ENCODE measurements at regions not wholly inside any gene's neighbourhood (a gene's known extent, or its start where the extent isn't known, plus 50 kb on each side); places are given as distances from the start of the nearest gene placed in this dataset.

DNA sequence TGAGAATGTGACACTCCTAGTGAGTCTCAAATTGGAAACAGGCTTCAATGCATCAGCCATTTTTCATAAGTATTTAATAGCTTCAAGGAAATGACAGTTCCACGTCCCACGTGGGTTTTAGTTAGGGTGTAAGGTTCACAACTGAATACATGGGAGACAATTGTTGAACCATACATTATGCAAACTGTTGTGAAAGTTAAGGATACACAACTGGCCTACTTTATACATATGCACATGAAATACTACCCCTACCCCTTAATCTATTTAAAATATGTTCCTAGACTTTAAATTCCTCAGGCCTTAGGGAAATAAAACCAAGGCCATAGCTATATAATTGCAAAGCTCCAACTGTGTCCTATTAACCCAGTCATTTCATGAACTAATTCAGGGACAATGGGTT is 436.1 kb downstream of the BTBD3 start:
- Mint-ChIP-seq H3K9me3 (peaks cover 6% of the 10 kb centered on the region), H3K27ac (no peak overlapping the region), H3K27me3 (no peaks in the 10 kb centered on the region), H3K4me3 (no peak overlapping the region), H3K36me3 (ENCODE audit: low read depth) (no peaks in the 10 kb centered on the region), H3K4me1 (ENCODE audit: low read depth) (no peaks in the 10 kb centered on the region)
- intact Hi-C loops (cut with micrococcal nuclease), result no loop called here

DNA sequence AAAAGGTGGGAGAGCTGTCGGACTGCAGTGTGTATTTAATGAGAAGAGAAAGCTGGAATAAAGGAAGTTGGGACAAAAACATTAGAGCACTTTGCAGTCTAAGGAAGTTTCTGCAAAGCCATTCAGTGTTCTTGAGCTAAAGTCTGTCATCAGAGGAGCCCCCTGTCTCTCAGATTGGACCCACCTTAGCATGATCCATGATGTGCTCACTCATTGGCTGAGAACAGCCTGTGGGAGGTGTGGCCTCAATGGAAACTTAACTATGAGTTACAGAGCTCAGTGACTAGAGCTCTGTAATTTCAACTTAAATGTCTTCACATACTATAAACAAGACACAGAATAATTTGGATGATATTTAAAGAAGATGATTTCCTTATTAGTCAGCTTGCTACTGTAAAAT is 437.0 kb downstream of the BTBD3 start:
- H3K9me3 Mint-ChIP-seq, result peaks cover 9% of the 10 kb centered on the region
- no peak overlapping the region for H3K27ac Mint-ChIP-seq
- no peaks in the 10 kb centered on the region for H3K27me3 Mint-ChIP-seq
- no peak overlapping the region for H3K4me3 Mint-ChIP-seq
- no peaks in the 10 kb centered on the region for H3K4me1 Mint-ChIP-seq (ENCODE audit: low read depth)
- intact Hi-C loops (cut with micrococcal nuclease), result no loop called here
- H3K36me3 Mint-ChIP-seq (ENCODE audit: low read depth), result no peaks in the 10 kb centered on the region

- intact Hi-C loops (cut with micrococcal nuclease), result no loop called here
- Mint-ChIP-seq H3K27ac (no peak overlapping the region), H3K4me1 (ENCODE audit: low read depth) (no peaks in the 10 kb centered on the region), H3K27me3 (no peaks in the 10 kb centered on the region), H3K9me3 (peaks cover 9% of the 10 kb centered on the region), H3K36me3 (ENCODE audit: low read depth) (no peaks in the 10 kb centered on the region), H3K4me3 (no peak overlapping the region)
Observed at GRCh38 chr20:12355185-12355584, 437.5 kb downstream of the BTBD3 start.

GRCh38 chr20:12358006-12358654 is 440.4 kb downstream of the BTBD3 start:
- H3K9me3 Mint-ChIP-seq, result peaks cover 9% of the 10 kb centered on the region
- no peak overlapping the region for H3K4me3 Mint-ChIP-seq
- H3K36me3 Mint-ChIP-seq (ENCODE audit: low read depth), result no peaks in the 10 kb centered on the region

GRCh38 chr20:12358655-12359009 is 440.9 kb downstream of the BTBD3 start:
- Mint-ChIP-seq H3K36me3 (ENCODE audit: low read depth) (no peaks in the 10 kb centered on the region), H3K4me1 (ENCODE audit: low read depth) (no peaks in the 10 kb centered on the region), H3K9me3 (peaks cover 10% of the 10 kb centered on the region), H3K27ac (no peak overlapping the region), H3K4me3 (no peak overlapping the region), H3K27me3 (no peaks in the 10 kb centered on the region)
- intact Hi-C loops (cut with micrococcal nuclease), result no loop called here

More at GRCh38 chr20:12358006-12358654, 440.4 kb downstream of the BTBD3 start:
- Mint-ChIP-seq H3K27me3 (no peaks in the 10 kb centered on the region), H3K27ac (no peak overlapping the region), H3K4me1 (ENCODE audit: low read depth) (no peaks in the 10 kb centered on the region)
- intact Hi-C loops (cut with micrococcal nuclease), result no loop called here

DNA sequence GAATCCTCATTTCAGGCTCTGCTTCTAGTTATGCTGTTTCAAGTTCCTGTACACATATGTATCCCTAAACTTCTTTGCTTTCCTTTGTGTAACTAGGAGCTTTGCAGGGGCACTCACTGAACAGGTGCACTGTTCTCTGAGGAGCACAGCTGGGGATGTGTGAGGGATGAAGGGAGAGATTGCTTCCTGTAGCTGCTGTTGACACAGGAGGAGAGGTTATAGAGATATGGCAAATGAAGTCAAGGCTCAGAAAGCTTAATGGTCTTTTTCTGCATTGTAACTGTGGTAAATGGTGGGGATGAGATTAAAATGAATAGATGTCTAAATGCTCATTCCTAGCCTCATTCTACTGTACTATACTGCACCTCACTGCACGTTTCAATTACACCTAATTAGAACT is 454.3 kb downstream of the BTBD3 start:
- Mint-ChIP-seq H3K36me3 (ENCODE audit: low read depth) (no peaks in the 10 kb centered on the region), H3K4me1 (ENCODE audit: low read depth) (no peaks in the 10 kb centered on the region), H3K27ac (no peak overlapping the region), H3K4me3 (no peak overlapping the region), H3K27me3 (no peaks in the 10 kb centered on the region), H3K9me3 (peaks cover 9% of the 10 kb centered on the region)
- intact Hi-C loops (cut with micrococcal nuclease), result no loop called here

GRCh38 chr20:12372557-12372956 is 454.9 kb downstream of the BTBD3 start:
- intact Hi-C loops (cut with micrococcal nuclease), result no loop called here

GRCh38 chr20:12375967-12376366 is 458.3 kb downstream of the BTBD3 start:
- no peaks in the 10 kb centered on the region for H3K27me3 Mint-ChIP-seq
- no peak overlapping the region for H3K27ac Mint-ChIP-seq
- no peak overlapping the region for H3K4me3 Mint-ChIP-seq
- no peaks in the 10 kb centered on the region for H3K4me1 Mint-ChIP-seq (ENCODE audit: low read depth)
- H3K9me3 Mint-ChIP-seq, result peaks cover 17% of the 10 kb centered on the region
- intact Hi-C loops (cut with micrococcal nuclease), result no loop called here
- H3K36me3 Mint-ChIP-seq (ENCODE audit: low read depth), result no peaks in the 10 kb centered on the region

More at GRCh38 chr20:12372557-12372956, 454.9 kb downstream of the BTBD3 start:
- Mint-ChIP-seq H3K9me3 (peaks cover 9% of the 10 kb centered on the region), H3K4me3 (no peak overlapping the region), H3K27ac (no peak overlapping the region), H3K27me3 (no peaks in the 10 kb centered on the region), H3K36me3 (ENCODE audit: low read depth) (no peaks in the 10 kb centered on the region), H3K4me1 (ENCODE audit: low read depth) (no peaks in the 10 kb centered on the region)

DNA sequence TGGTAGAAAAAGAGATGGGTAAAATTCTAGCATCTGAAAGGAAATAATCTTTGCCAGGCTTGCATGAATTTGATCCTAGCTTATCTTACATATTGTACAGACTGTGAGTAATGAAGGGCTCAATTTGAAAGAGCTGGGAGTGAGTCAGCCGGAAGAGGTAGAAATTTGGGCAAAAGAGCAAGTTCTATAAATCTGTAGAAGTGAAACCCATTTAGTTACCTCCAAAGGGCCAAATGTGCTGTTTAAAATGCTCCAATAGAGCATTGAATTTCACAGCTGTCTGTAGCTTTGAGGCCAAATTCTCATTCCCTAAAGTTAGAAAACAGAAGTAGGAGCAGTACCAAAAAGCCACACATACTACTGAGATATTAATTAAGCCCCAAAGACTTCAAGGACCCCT is 466.1 kb downstream of the BTBD3 start:
- no peaks in the 10 kb centered on the region for H3K36me3 Mint-ChIP-seq (ENCODE audit: low read depth)
- no peaks in the 10 kb centered on the region for H3K27me3 Mint-ChIP-seq
- no peaks in the 10 kb centered on the region for H3K4me1 Mint-ChIP-seq (ENCODE audit: low read depth)
- H3K4me3 Mint-ChIP-seq, result no peak overlapping the region
- intact Hi-C loops (cut with micrococcal nuclease), result no loop called here
- no peak overlapping the region for H3K27ac Mint-ChIP-seq
- peaks cover 32% of the 10 kb centered on the region for H3K9me3 Mint-ChIP-seq

DNA sequence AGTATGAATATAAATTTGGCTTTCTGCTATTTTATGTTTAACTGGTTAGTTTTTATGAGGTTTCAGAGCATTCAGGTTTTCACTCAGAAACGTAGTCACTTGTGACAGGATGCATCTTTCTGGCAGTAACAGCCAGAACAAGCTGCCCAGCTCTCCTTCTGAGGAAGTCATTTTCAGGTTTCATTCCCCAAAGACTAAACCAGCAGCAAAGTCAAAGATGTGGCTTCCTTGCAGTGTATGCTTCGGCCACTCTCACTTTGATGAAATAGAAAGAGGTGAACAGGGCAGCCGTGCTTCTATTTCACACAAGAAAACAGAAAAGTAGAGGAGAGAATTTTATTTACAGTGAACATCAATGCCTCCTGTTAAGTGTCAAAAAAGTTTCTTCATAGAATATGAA is 469.1 kb downstream of the BTBD3 start:
- no peak overlapping the region for H3K27ac Mint-ChIP-seq
- H3K4me3 Mint-ChIP-seq, result no peak overlapping the region
- H3K27me3 Mint-ChIP-seq, result no peaks in the 10 kb centered on the region
- intact Hi-C loops (cut with micrococcal nuclease), result no loop called here
- H3K9me3 Mint-ChIP-seq, result peaks cover 12% of the 10 kb centered on the region
- no peaks in the 10 kb centered on the region for H3K36me3 Mint-ChIP-seq (ENCODE audit: low read depth)
- H3K4me1 Mint-ChIP-seq (ENCODE audit: low read depth), result no peaks in the 10 kb centered on the region

- Mint-ChIP-seq H3K4me1 (ENCODE audit: low read depth) (no peaks in the 10 kb centered on the region), H3K4me3 (no peak overlapping the region), H3K9me3 (peaks cover 8% of the 10 kb centered on the region), H3K27ac (no peak overlapping the region), H3K27me3 (no peaks in the 10 kb centered on the region), H3K36me3 (ENCODE audit: low read depth) (no peaks in the 10 kb centered on the region)
- intact Hi-C loops (cut with micrococcal nuclease), result no loop called here
Observed at GRCh38 chr20:12391099-12391498, 473.4 kb downstream of the BTBD3 start.

DNA sequence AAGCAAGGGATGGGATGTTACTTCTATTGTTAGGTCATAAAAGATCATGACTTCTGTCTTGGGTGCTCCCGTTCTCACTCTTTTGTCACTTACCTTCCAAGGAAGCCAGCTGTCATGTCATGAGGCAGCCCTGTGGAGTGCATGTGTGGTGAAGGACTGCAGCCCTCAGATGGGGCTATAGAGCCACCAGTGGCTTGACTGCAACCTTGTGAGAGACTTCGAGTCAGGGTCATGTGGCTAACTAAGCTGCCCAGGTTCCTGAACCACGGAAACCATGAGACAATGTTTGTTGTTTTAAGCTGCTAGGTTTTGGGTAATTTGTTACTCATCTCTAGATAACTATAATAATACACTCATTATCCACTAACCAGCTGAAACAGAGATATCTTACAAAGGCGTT is 477.1 kb downstream of the BTBD3 start:
- H3K4me1 Mint-ChIP-seq (ENCODE audit: low read depth), result no peaks in the 10 kb centered on the region
- H3K4me3 Mint-ChIP-seq, result no peak overlapping the region
- no peaks in the 10 kb centered on the region for H3K36me3 Mint-ChIP-seq (ENCODE audit: low read depth)
- peaks cover 13% of the 10 kb centered on the region for H3K9me3 Mint-ChIP-seq
- no peaks in the 10 kb centered on the region for H3K27me3 Mint-ChIP-seq
- H3K27ac Mint-ChIP-seq, result no peak overlapping the region
- intact Hi-C loops (cut with micrococcal nuclease), result no loop called here

DNA sequence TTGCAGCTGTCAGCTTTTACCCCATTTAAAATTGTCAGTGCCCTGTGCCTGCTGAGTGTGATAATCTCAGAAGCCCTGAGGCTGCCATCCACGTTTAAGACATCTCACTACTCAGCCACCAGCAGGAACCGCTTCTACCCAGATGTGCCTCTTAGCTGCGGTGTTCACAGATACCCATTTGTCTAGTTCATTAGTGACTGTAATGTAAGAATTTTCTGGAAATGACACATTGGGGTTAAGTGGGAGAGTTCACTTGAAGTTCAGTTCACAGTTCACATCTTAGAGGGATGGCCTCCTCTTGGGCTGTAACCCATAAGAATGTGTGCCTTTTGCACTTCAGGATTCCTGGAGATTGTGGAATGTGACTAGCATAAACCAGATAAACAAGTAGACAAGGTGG is 477.7 kb downstream of the BTBD3 start:
- Mint-ChIP-seq H3K36me3 (ENCODE audit: low read depth) (no peaks in the 10 kb centered on the region), H3K4me1 (ENCODE audit: low read depth) (no peaks in the 10 kb centered on the region), H3K4me3 (no peak overlapping the region), H3K9me3 (peaks cover 13% of the 10 kb centered on the region), H3K27ac (no peak overlapping the region), H3K27me3 (no peaks in the 10 kb centered on the region)
- intact Hi-C loops (cut with micrococcal nuclease), result no loop called here

- no peaks in the 10 kb centered on the region for H3K36me3 Mint-ChIP-seq (ENCODE audit: low read depth)
- intact Hi-C loops (cut with micrococcal nuclease), result no loop called here
- H3K27ac Mint-ChIP-seq, result no peak overlapping the region
- H3K4me1 Mint-ChIP-seq (ENCODE audit: low read depth), result no peaks in the 10 kb centered on the region
- H3K27me3 Mint-ChIP-seq, result no peaks in the 10 kb centered on the region
- H3K9me3 Mint-ChIP-seq, result peaks cover 13% of the 10 kb centered on the region
- no peak overlapping the region for H3K4me3 Mint-ChIP-seq
Observed at GRCh38 chr20:12395760-12396159, 478.1 kb downstream of the BTBD3 start.

- intact Hi-C loops (cut with micrococcal nuclease), result no loop called here
- H3K9me3 Mint-ChIP-seq, result peaks cover 23% of the 10 kb centered on the region
- no peak overlapping the region for H3K27ac Mint-ChIP-seq
- no peaks in the 10 kb centered on the region for H3K27me3 Mint-ChIP-seq
- no peaks in the 10 kb centered on the region for H3K4me1 Mint-ChIP-seq (ENCODE audit: low read depth)
- H3K36me3 Mint-ChIP-seq (ENCODE audit: low read depth), result no peaks in the 10 kb centered on the region
- H3K4me3 Mint-ChIP-seq, result no peak overlapping the region
Observed at GRCh38 chr20:12399110-12399836, 481.6 kb downstream of the BTBD3 start.
